HCT116 (cell line): ENCODE measurements at regions not wholly inside any gene's neighbourhood (a gene's known extent, or its start where the extent isn't known, plus 50 kb on each side); places are given as distances from the start of the nearest gene placed in this dataset.

Experiments used
- CTCF ChIP-seq, 3 experiments: fragments of 200-600 bp in 1 of 3; sonication (generic) in 1 of 3; IDR thresholded peaks in 2 of 3; conservative IDR thresholded peaks in 1 of 3; 2 replicates each; pipeline ENCODE4 v1.5.1; 2012 to 2017; ENCODE audit warnings: low read depth in 2 of 3, low read length in 2 of 3, antibody characterized with exemption in 1 of 3, borderline replicate concordance in 1 of 3, control low read depth in 1 of 3, mild to moderate bottlenecking in 1 of 3, mixed read lengths in 1 of 3, mixed run types in 1 of 3, moderate library complexity in 1 of 3; ENCODE audit not compliant: insufficient read depth in 1 of 3
- EZH2 ChIP-seq: fragments of 200-600 bp; sonication (generic); IDR thresholded peaks from 2 replicates; pipeline ENCODE4 v1.6.1; 2017; ENCODE audit warnings: antibody characterized with exemption, mixed run types
- POLR2AphosphoS5 ChIP-seq: IDR thresholded peaks from 2 replicates; pipeline ENCODE4 v1.6.1; 2011; ENCODE audit warnings: mild to moderate bottlenecking, low read depth, low read length, moderate library complexity

GRCh38 chr18:54052259-54052658, 172.2 kb downstream of the MBD2 start:
- no peak for TF ChIP-seq CTCF (IDR thresholded peaks at IDR 0.05 in 2 of 3, conservative IDR thresholded peaks at IDR 0.05 in 1 of 3; ENCODE audit: borderline replicate concordance in 1 of 3, insufficient read depth in 1 of 3, low read depth in 2 of 3, low read length in 2 of 3)
- no peak for TF ChIP-seq EZH2
- TF ChIP-seq POLR2AphosphoS5 = no peak
